K562 (cell line): ENCODE measurements at regions not wholly inside any gene's neighbourhood (a gene's known extent, or its start where the extent isn't known, plus 50 kb on each side); places are given as distances from the start of the nearest gene placed in this dataset.
A peak's percentile ranks its signal among the peaks of the same experiment; 100 is the strongest.

Experiments
- CC2D1A ChIP-seq: fragments of 450-650 bp; IDR thresholded peaks from 2 replicates; pipeline ENCODE4 v1.6.1; 2017; ENCODE audit warnings: mild to moderate bottlenecking
- CXXC5 ChIP-seq: fragments of 250-450 bp; sonication (Bioruptor Pico); IDR thresholded peaks from 2 replicates; pipeline ENCODE4 v1.8.0; 2022; ENCODE audit warnings: inconsistent platforms, mild to moderate bottlenecking, moderate library complexity
- ELF2 ChIP-seq: fragments of 250-450 bp; sonication (Bioruptor Pico); IDR thresholded peaks from 2 replicates; pipeline ENCODE4 v1.5.0; 2021; ENCODE audit warnings: mild to moderate bottlenecking
- GATAD2B ChIP-seq: fragments of 450-650 bp; IDR thresholded peaks from 2 replicates; pipeline ENCODE4 v1.6.1; 2017; ENCODE audit warnings: mild to moderate bottlenecking, borderline replicate concordance
- HDAC2 ChIP-seq: fragments of 450-650 bp; IDR thresholded peaks from 2 replicates; pipeline ENCODE4 v1.6.1; 2016; ENCODE audit warnings: mild to moderate bottlenecking
- HDAC3 ChIP-seq: fragments of 450-650 bp; IDR thresholded peaks from 2 replicates; pipeline ENCODE4 v1.6.1; 2018; ENCODE audit warnings: borderline replicate concordance, mild to moderate bottlenecking, moderate library complexity; ENCODE audit not compliant: partially characterized antibody
- HMG20B ChIP-seq: fragments of 250-450 bp; sonication (Bioruptor Pico); IDR thresholded peaks from 2 replicates; pipeline ENCODE4 v1.5.0; 2021; ENCODE audit warnings: mild to moderate bottlenecking
- JUN ChIP-seq, 2 experiments: sonication (generic) in 1 of 2; formaldehyde crosslinking in 1 of 2; IDR thresholded peaks; 2 replicates each; pipeline versions ENCODE4 v1.6.1 to v1.8.0; 2012 to 2022; ENCODE audit warnings: borderline replicate concordance in 2 of 2, mild to moderate bottlenecking in 2 of 2, improper control_type of control experiment in 1 of 2, low read depth in 1 of 2, low read length in 1 of 2, missing genetic modification reagents in 1 of 2
- NFE2 ChIP-seq: IDR thresholded peaks from 2 replicates; pipeline ENCODE4 v1.6.1; 2014; ENCODE audit warnings: antibody characterized with exemption, low read depth
- POLR2AphosphoS5 ChIP-seq: IDR thresholded peaks from 2 replicates; pipeline ENCODE4 v1.6.1; 2011; ENCODE audit warnings: mild to moderate bottlenecking, low read depth, low read length, moderate library complexity; ENCODE audit not compliant: control insufficient read depth, insufficient read depth
- POLR2G ChIP-seq: fragments of 200-400 bp; formaldehyde crosslinking; IDR thresholded peaks from 2 replicates; pipeline ENCODE4 v1.6.1; 2017; ENCODE audit warnings: low read depth, mild to moderate bottlenecking, antibody characterized with exemption, low read length, moderate library complexity
- RAD21 ChIP-seq, 2 experiments: fragments of 250-450 bp in 1 of 2; fragments of 450-650 bp in 1 of 2; sonication (Bioruptor Pico) in 1 of 2; formaldehyde crosslinking in 1 of 2; IDR thresholded peaks in 1 of 2; conservative IDR thresholded peaks in 1 of 2; 2 replicates each; pipeline versions ENCODE4 v1.4.0 to v1.8.0; 2020 to 2022; ENCODE audit warnings: mild to moderate bottlenecking in 2 of 2, moderate library complexity in 1 of 2
- RCOR1 ChIP-seq, 2 experiments: IDR thresholded peaks; 2 replicates each; pipeline ENCODE4 v1.6.1; 2012; ENCODE audit warnings: low read depth in 2 of 2, low read length in 2 of 2, borderline replicate concordance in 1 of 2, improper control_type of control experiment in 1 of 2
- SP1 ChIP-seq: sonication (generic); formaldehyde crosslinking; IDR thresholded peaks from 2 replicates; pipeline ENCODE4 v1.8.1; 2022; ENCODE audit warnings: mild to moderate bottlenecking, missing genetic modification reagents
- SPI1 ChIP-seq: IDR thresholded peaks from 2 replicates; pipeline ENCODE4 v1.6.1; 2011; ENCODE audit warnings: low read depth, low read length, control low read depth, borderline replicate concordance
- STAT6 ChIP-seq: sonication (generic); formaldehyde crosslinking; IDR thresholded peaks from 2 replicates; pipeline ENCODE4 v1.8.1; 2023; ENCODE audit warnings: mild to moderate bottlenecking, missing genetic modification reagents
- TFAP4 ChIP-seq: sonication (generic); formaldehyde crosslinking; IDR thresholded peaks from 2 replicates; pipeline ENCODE4 v1.8.0; 2022; ENCODE audit warnings: missing genetic modification reagents, mild to moderate bottlenecking, moderate library complexity, borderline replicate concordance
- ZBTB1 ChIP-seq: sonication (generic); formaldehyde crosslinking; IDR thresholded peaks from 2 replicates; pipeline ENCODE4 v1.8.1; 2023; ENCODE audit warnings: missing genetic modification reagents, low read depth, mild to moderate bottlenecking, borderline replicate concordance
- ZEB2 ChIP-seq: fragments of 450-650 bp; IDR thresholded peaks from 2 replicates; pipeline ENCODE4 v1.6.1; 2016
- ZNF175 ChIP-seq: fragments of 200-800 bp; sonication (Bioruptor generic); IDR thresholded peaks from 2 replicates; pipeline ENCODE4 v1.6.1; 2016; ENCODE audit warnings: low read depth, mild to moderate bottlenecking, missing genetic modification characterization, missing compliant biosample characterization
- ZNF224 ChIP-seq: sonication (generic); formaldehyde crosslinking; IDR thresholded peaks from 2 replicates; pipeline ENCODE4 v1.8.0; 2022; ENCODE audit warnings: mild to moderate bottlenecking, missing genetic modification reagents
- TF ChIP-seq, protein P1 (sequence below): sonication (generic); formaldehyde crosslinking; IDR thresholded peaks from 2 replicates; pipeline ENCODE4 v1.8.0; 2022; ENCODE audit warnings: mild to moderate bottlenecking, missing genetic modification reagents
- TF ChIP-seq, protein P2 (sequence below): fragments of 250-450 bp; sonication (Bioruptor Pico); IDR thresholded peaks from 2 replicates; pipeline ENCODE4 v1.8.0; 2021; ENCODE audit warnings: moderate library complexity, mild to moderate bottlenecking, inconsistent platforms
- TF ChIP-seq, protein P3 (sequence below): sonication (generic); IDR thresholded peaks from 2 replicates; pipeline ENCODE4 v1.6.1; 2016

DNA sequence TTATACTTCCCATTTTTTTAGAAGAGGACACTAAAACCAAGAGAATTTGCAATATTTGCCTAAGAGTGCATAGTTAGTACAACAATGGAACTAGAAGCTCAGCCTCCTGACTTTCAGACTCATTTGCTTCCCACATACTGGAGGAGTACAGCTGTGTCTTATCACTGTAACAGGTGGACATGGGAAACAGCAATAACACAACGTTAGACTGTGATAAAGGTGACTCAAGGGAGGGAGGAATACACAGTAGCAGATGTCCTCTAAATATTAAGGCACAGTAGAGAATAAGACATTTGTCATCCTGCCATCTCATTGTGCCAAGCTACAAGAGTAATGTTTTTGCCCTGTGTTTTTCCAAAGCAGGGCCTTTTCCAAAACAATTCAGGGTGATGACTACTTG is 55.4 kb upstream of the JAK1 start (continued):
- TF ChIP-seq, protein P1, sequence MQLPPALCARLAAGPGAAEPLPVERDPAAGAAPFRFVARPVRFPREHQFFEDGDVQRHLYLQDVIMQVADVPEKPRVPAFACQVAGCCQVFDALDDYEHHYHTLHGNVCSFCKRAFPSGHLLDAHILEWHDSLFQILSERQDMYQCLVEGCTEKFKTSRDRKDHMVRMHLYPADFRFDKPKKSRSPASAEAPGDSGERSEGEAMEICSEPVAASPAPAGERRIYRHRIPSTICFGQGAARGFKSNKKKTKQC (CRISPR knock-in tag) = no peak
- no peak for TF ChIP-seq POLR2G
- TF ChIP-seq SPI1 = no peak
- TF ChIP-seq, protein P2, sequence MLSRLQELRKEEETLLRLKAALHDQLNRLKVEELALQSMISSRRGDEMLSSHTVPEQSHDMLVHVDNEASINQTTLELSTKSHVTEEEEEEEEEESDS (CRISPR knock-in tag) = no peak
- peak; percentile 83 for TF ChIP-seq HDAC3
- TF ChIP-seq HDAC2 = 0 out of 2 replicates have a peak, but pooled peaks have one; percentile 26
- TF ChIP-seq SP1 = 0 out of 2 replicates have a peak, but pooled peaks have one; percentile 24
- TF ChIP-seq ZBTB1 (CRISPR knock-in tag) = no peak
- no peak for TF ChIP-seq STAT6
- peak; percentile 47 to 83; a peak in 3 of 4 replicates for TF ChIP-seq RCOR1 (IDR thresholded peaks at IDR 0.05; ENCODE audit: borderline replicate concordance in 1 of 2, low read depth in 2 of 2, low read length in 2 of 2)
- peak; percentile 57; the same call in 1 of the 2 replicates for TF ChIP-seq NFE2
- TF ChIP-seq RAD21 (CRISPR knock-in tag; conservative IDR thresholded peaks at IDR 0.05 in 1 of 2, IDR thresholded peaks at IDR 0.05 in 1 of 2) = peak in 1 of 2 experiments; percentile 21; a peak in 1 of 4 replicates
- TF ChIP-seq ZNF175 (CRISPR knock-in tag) = peak; percentile 76; the same call in 1 of the 2 replicates
- peak; percentile 92; the same call in 1 of the 2 replicates for TF ChIP-seq ZEB2
- TF ChIP-seq GATAD2B = peak; percentile 83
- peak; percentile 99 for TF ChIP-seq POLR2AphosphoS5
- TF ChIP-seq ELF2 (CRISPR knock-in tag) = no peak
- TF ChIP-seq CXXC5 (CRISPR knock-in tag) = peak; percentile 60
- peak; percentile 88; the same call in 1 of the 2 replicates for TF ChIP-seq TFAP4 (CRISPR knock-in tag)
- TF ChIP-seq JUN (IDR thresholded peaks at IDR 0.05; ENCODE audit: borderline replicate concordance, low read depth, low read length) = peak; percentile 58; the same call in 1 of the 2 replicates
- no peak for TF ChIP-seq JUN (CRISPR knock-in tag; IDR thresholded peaks at IDR 0.05; ENCODE audit: borderline replicate concordance)
- TF ChIP-seq ZNF224 = no peak
- TF ChIP-seq, protein P3, sequence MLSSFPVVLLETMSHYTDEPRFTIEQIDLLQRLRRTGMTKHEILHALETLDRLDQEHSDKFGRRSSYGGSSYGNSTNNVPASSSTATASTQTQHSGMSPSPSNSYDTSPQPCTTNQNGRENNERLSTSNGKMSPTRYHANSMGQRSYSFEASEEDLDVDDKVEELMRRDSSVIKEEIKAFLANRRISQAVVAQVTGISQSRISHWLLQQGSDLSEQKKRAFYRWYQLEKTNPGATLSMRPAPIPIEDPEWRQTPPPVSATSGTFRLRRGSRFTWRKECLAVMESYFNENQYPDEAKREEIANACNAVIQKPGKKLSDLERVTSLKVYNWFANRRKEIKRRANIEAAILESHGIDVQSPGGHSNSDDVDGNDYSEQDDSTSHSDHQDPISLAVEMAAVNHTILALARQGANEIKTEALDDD = peak; percentile 54; the same call in 1 of the 2 replicates
- no peak for TF ChIP-seq HMG20B (CRISPR knock-in tag)
- TF ChIP-seq CC2D1A = peak; percentile 88; the same call in 1 of the 2 replicates
